ENCODE measurements at regions not wholly inside any gene's neighbourhood (a gene's known extent, or its start where the extent isn't known, plus 50 kb on each side); places are given as distances from the start of the nearest gene placed in this dataset.
A peak's percentile ranks its signal among the peaks of the same experiment; 100 is the strongest.

GRCh38 chr4:112075129-112075753 is 70.0 kb upstream of the FAM241A start:
- Histone ChIP-seq H3K36me3 (no peaks in the 10 kb centered on the region), H3K4me1 (no peaks in the 10 kb centered on the region), H3K4me3 (no peak overlapping the region), H3K27me3 (no peaks in the 10 kb centered on the region), H3K9me3 (peaks cover 0 to 22% (median 5%) of the 10 kb centered on the region in 11 donors), H3K27ac (no peak overlapping the region)
- DNase-seq: no peak
- ATAC-seq: peak; percentile 17 to 79 (median 48)
- TF ChIP-seq CTCF (IDR thresholded peaks at IDR 0.05): peak; percentile 35 to 81 (median 72)
- intact Hi-C loops (cut with DNase I): no loop called here
- WGBS, 2 donors: 49 to 52% methylated on average over 4 of the region's 4 CpGs

- TF ChIP-seq CTCF (IDR thresholded peaks at IDR 0.05): no peak
- Histone ChIP-seq H3K36me3 (no peaks in the 10 kb centered on the region), H3K9me3 (peaks cover 0 to 22% (median 5%) of the 10 kb centered on the region in 11 donors), H3K4me1 (no peaks in the 10 kb centered on the region), H3K4me3 (no peak overlapping the region), H3K27me3 (no peaks in the 10 kb centered on the region), H3K27ac (no peak overlapping the region)
- ATAC-seq: no peak
- 94 to 95% methylated on average over 3 of the region's 3 CpGs for WGBS, 2 donors
- no peak for DNase-seq
- intact Hi-C loops (cut with DNase I): no loop called here
Measured at GRCh38 chr4:112075906-112076305, 69.3 kb upstream of the FAM241A start.

GRCh38 chr4:112076919-112077608 is 68.2 kb upstream of the FAM241A start:
- no peak for TF ChIP-seq CTCF (IDR thresholded peaks at IDR 0.05)
- intact Hi-C loops (cut with DNase I): no loop called here
- Histone ChIP-seq H3K4me3 (no peak overlapping the region), H3K27ac (no peak overlapping the region), H3K27me3 (no peaks in the 10 kb centered on the region), H3K9me3 (peaks cover 0 to 22% (median 4%) of the 10 kb centered on the region in 11 donors), H3K36me3 (no peaks in the 10 kb centered on the region), H3K4me1 (no peaks in the 10 kb centered on the region)
- DNase-seq: no peak
- no peak for ATAC-seq
- WGBS, 2 donors: 91% methylated on average over 6 of the region's 6 CpGs

GRCh38 chr4:112077743-112078142 is 67.5 kb upstream of the FAM241A start:
- Histone ChIP-seq H3K4me1 (peaks cover 0 to 4% (median 2%) of the 10 kb centered on the region in 9 donors), H3K27me3 (no peaks in the 10 kb centered on the region), H3K4me3 (no peak overlapping the region), H3K9me3 (peaks cover 0 to 17% (median 0%) of the 10 kb centered on the region in 11 donors), H3K36me3 (no peaks in the 10 kb centered on the region), H3K27ac (no peak overlapping the region)
- intact Hi-C loops (cut with DNase I): no loop called here
- ATAC-seq (no peak), DNase-seq (no peak)
- no peak for TF ChIP-seq CTCF (IDR thresholded peaks at IDR 0.05)
- WGBS, 2 donors: 95 to 98% methylated on average over 8 of the region's 8 CpGs
